Heart right ventricle (tissue), 16 donors: ENCODE measurements at regions not wholly inside any gene's neighbourhood (a gene's known extent, or its start where the extent isn't known, plus 50 kb on each side); places are given as distances from the start of the nearest gene placed in this dataset.

Experiments used
- ATAC-seq, 8 donors: fragments of 200-7000 bp; cut with Tn5 transposase; one replicate each; pipeline ENCODE4 v1.9.1; 2020; ENCODE audit warnings: mild to moderate bottlenecking in 8 of 8, moderate library complexity in 8 of 8, moderate number of reproducible peaks in 1 of 8
- DNase-seq, 2 donors: peaks; one replicate each; pipeline ENCODE4 v3.0.0-alpha.2; 2020
- H3K27ac ChIP-seq, 10 donors: fragments of 200-600 bp; sonication (generic) in 2 of 10; one replicate each; pipeline versions ENCODE4 v1.5.0 to v1.8.0; 2020 to 2022; ENCODE audit warnings: mild to moderate bottlenecking in 3 of 10
- H3K27me3 ChIP-seq, 7 donors: fragments of 200-600 bp; one replicate each; pipeline ENCODE4 v1.8.0; 2021 to 2022; ENCODE audit warnings: mild to moderate bottlenecking in 2 of 7
- H3K36me3 ChIP-seq, 9 donors: fragments of 200-600 bp; sonication (generic) in 1 of 9; one replicate each; pipeline versions ENCODE4 v1.5.0 to v1.8.0; 2020 to 2022; ENCODE audit warnings: mild to moderate bottlenecking in 2 of 9
- H3K4me1 ChIP-seq, 9 donors: fragments of 200-600 bp; sonication (generic) in 1 of 9; one replicate each; pipeline versions ENCODE4 v1.5.0 to v1.8.0; 2020 to 2022; ENCODE audit warnings: mild to moderate bottlenecking in 4 of 9
- H3K4me3 ChIP-seq, 10 donors: fragments of 200-600 bp; sonication (generic) in 2 of 10; one replicate each; pipeline versions ENCODE4 v1.5.0 to v1.8.0; 2020 to 2022; ENCODE audit warnings: mild to moderate bottlenecking in 7 of 10, moderate library complexity in 2 of 10
- H3K9me3 ChIP-seq, 11 donors: fragments of 200-600 bp in 10 of 11; sonication (generic) in 2 of 11; one replicate each; pipeline versions ENCODE4 v1.5.0 to v1.8.0; 2013 to 2022; ENCODE audit warnings: mild to moderate bottlenecking in 2 of 11, control low read depth in 1 of 11, moderate library complexity in 1 of 11
- CTCF ChIP-seq, 9 donors: fragments of 200-600 bp; sonication (generic) in 2 of 9; IDR thresholded peaks; one replicate each; pipeline versions ENCODE4 v1.5.0 to v1.8.0; 2021 to 2022; ENCODE audit warnings: antibody characterized with exemption in 9 of 9, mild to moderate bottlenecking in 5 of 9, moderate library complexity in 1 of 9
- WGBS, 2 donors: extraction: QIAGEN DNeasy Blood & Tissue Kit; methylation state at CpG; one replicate each; pipeline ENCODE4 v1.1.7; 2013; ENCODE audit warnings: inconsistent platforms in 1 of 2; 5-methylcytosine and 5-hydroxymethylcytosine counted together
- intact Hi-C, 10 donors: fragments of 100-400 bp; cut with DNase I; formaldehyde crosslinking; loops; one replicate each; pipeline versions ENCODE4 v1.11.1 to v1.14.2; 2022
- donor health status: Arrhythmogenic right ventricular cardiomyopathy.
- donor health status: ischemic (EF 13 %, LVEDD 7.1; RV severe dilation, severe dysfunction).
- donor health status: healthy with polysubstance abuse.
- donor health status: DM: no; HTN: yes; CAD: no.
- donor health status: DM: no; HTN: no; CAD: no.
- donor health status: ischemic (EF 25% LVEDD 6.9; RV normal size, moderate dysfunction).
- donor health status: ischemic (EF 25% LVEDD 5.7; RV mildly dilated, moderate dysfunction).
- donor health status: healthy.
- donor health status: DM: yes; HTN: yes; CAD: no.
- donor health status: Ischemic cardiomyopathy.
- donor health status: ischemic (EF 35%, LVEDD 5.7; RV mildly dilated, moderate dysfunction).
- donor health status: nonischemic (EF 11% LVEDD 7.7; RV severe dilation, severe dysfunction).
- donor health status: DM: yes; HTN: yes; CAD: no.
- donor health status: PGD.
- donor health status: ischemic (EF 29% LVEDD 5.4; RV normal size, mild dysfunction).
- donor health status: nonischemic (EF 23%, LVEDD 6.1; RV moderate dilation, normal function).

- DNase-seq (no peak), ATAC-seq (no peak)
- no peak for TF ChIP-seq CTCF (IDR thresholded peaks at IDR 0.05)
- Histone ChIP-seq H3K27ac (peak overlapping the region in 2 of 10 donors; percentile 55 to 80), H3K4me1 (peaks cover 0 to 27% (median 10%) of the 10 kb centered on the region in 9 donors), H3K27me3 (no peaks in the 10 kb centered on the region), H3K4me3 (no peak overlapping the region), H3K36me3 (no peaks in the 10 kb centered on the region), H3K9me3 (peaks cover 0 to 9% (median 0%) of the 10 kb centered on the region in 11 donors)
- WGBS, 2 donors: 67 to 72% methylated on average over 2 of the region's 2 CpGs
- intact Hi-C loops: loop anchor here in 1 of 10 donors (10.0 kb wide), 1 partner anchor 341 kb away; the partner anchor contains the start of gene S1PR3
These were observed 118.4 kb downstream of the NXNL2 start for GRCh38 chr9:88653406-88653805.

GRCh38 chr9:88653911-88654310, 118.9 kb downstream of the NXNL2 start:
- WGBS, 2 donors: 85 to 88% methylated on average over 3 of the region's 3 CpGs

DNA sequence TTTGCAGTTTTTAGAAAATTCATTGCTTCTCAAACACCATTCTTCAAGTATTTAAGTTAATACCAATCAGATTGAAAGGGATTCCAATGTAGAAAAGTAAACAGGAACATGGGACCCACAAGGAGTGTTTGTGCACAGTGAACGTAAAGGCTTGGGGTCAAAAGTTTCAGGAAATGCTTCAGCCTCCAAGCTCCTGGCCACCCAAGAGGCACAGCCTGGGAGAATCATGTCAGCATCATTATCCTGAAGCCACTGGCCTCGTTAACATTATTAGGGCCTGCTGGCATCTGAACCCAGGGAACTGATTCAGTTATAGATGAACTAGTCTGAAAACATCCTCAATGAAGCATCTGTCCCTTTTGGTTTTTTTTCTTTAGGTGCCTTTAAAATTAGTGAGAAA, 122.9 kb downstream of the NXNL2 start:
- Histone ChIP-seq H3K36me3 (no peaks in the 10 kb centered on the region), H3K27ac (peak overlapping the region in 3 of 10 donors; percentile 28 to 62 (median 33)), H3K4me3 (no peak overlapping the region), H3K9me3 (peaks cover 0 to 4% (median 0%) of the 10 kb centered on the region in 11 donors), H3K27me3 (peaks cover 0 to 3% (median 0%) of the 10 kb centered on the region in 7 donors), H3K4me1 (peaks cover 0 to 23% (median 11%) of the 10 kb centered on the region in 9 donors)
- ATAC-seq (peak in 3 of 8 donors; percentile 26 to 31 (median 30)), DNase-seq (no peak)
- intact Hi-C loops: loop anchor here in 1 of 10 donors (10.0 kb wide), 1 partner anchor 337 kb away; the partner anchor contains the start of gene S1PR3
- no peak for TF ChIP-seq CTCF (IDR thresholded peaks at IDR 0.05)
- 43 to 48% methylated on average over 2 of the region's 2 CpGs for WGBS, 2 donors

More at GRCh38 chr9:88653911-88654310, 118.9 kb downstream of the NXNL2 start:
- peak overlapping the region in 1 of 10 donors; percentile 53 for H3K27ac ChIP-seq
- peaks cover 0 to 6% (median 0%) of the 10 kb centered on the region in 11 donors for H3K9me3 ChIP-seq
- H3K27me3 ChIP-seq: no peaks in the 10 kb centered on the region
- no peak overlapping the region for H3K4me3 ChIP-seq
- DNase-seq (no peak), ATAC-seq (no peak)
- TF ChIP-seq CTCF (IDR thresholded peaks at IDR 0.05): no peak
- peaks cover 0 to 32% (median 15%) of the 10 kb centered on the region in 9 donors for H3K4me1 ChIP-seq
- intact Hi-C loops: loop anchor here in 1 of 10 donors (10.0 kb wide), 1 partner anchor 341 kb away; the partner anchor contains the start of gene S1PR3
- no peaks in the 10 kb centered on the region for H3K36me3 ChIP-seq

GRCh38 chr9:88658311-88658822, 123.4 kb downstream of the NXNL2 start:
- H3K27me3 ChIP-seq: peaks cover 0 to 3% (median 0%) of the 10 kb centered on the region in 7 donors
- peak overlapping the region in 4 of 10 donors; percentile 1 to 62 (median 26) for H3K27ac ChIP-seq
- no peak for TF ChIP-seq CTCF (IDR thresholded peaks at IDR 0.05)
- intact Hi-C loops: loop anchor here in 1 of 10 donors (10.0 kb wide), 1 partner anchor 336 kb away; the partner anchor contains the start of gene S1PR3
- DNase-seq (peak; percentile 33 to 39), ATAC-seq (peak in 6 of 8 donors; percentile 28 to 85 (median 63))
- no peak overlapping the region for H3K4me3 ChIP-seq
- H3K4me1 ChIP-seq: peaks cover 0 to 18% (median 9%) of the 10 kb centered on the region in 9 donors
- H3K9me3 ChIP-seq: peaks cover 0 to 4% (median 0%) of the 10 kb centered on the region in 11 donors
- WGBS, 2 donors: 29 to 33% methylated on average over 7 of the region's 7 CpGs
- no peaks in the 10 kb centered on the region for H3K36me3 ChIP-seq
